ENCODE measurements at regions not wholly inside any gene's neighbourhood (a gene's known extent, or its start where the extent isn't known, plus 50 kb on each side); places are given as distances from the start of the nearest gene placed in this dataset.

- no peak for TF ChIP-seq CTCF (IDR thresholded peaks at IDR 0.05)
- TF ChIP-seq POLR2A (IDR thresholded peaks at IDR 0.05), result no peak
Observed at GRCh38 chrX:127276326-127276725, 456.8 kb downstream of the PRR32 start.
